GM12878 (cell line): ENCODE measurements at regions not wholly inside any gene's neighbourhood (a gene's known extent, or its start where the extent isn't known, plus 50 kb on each side); places are given as distances from the start of the nearest gene placed in this dataset.
"Not testable (repeated sequence)": the region's sequence is repeated elsewhere in the genome, so short reads cannot be mapped to it uniquely, and the experiment has no call there.

Experiments used
- ATAC-seq: fragments of 200-7000 bp; cut with Tn5 transposase; 3 replicates; pipeline ENCODE4 v1.9.1; 2020; ENCODE audit warnings: mild to moderate bottlenecking, moderate library complexity
- BruUV-seq: library from RNA; stranded (reverse); fragments of 400-500 nt; replicated peaks from 2 replicates; lab custom pipeline; 2021; lab: Mats Ljungman, UMichigan
- CTCF ChIA-PET: fragments of 300-600 bp; sonication (Branson Sonifier 250); formaldehyde crosslinking; extraction: SDS; loops from one replicate; lab custom pipeline; 2021; ENCODE audit warnings: inconsistent platforms; lab: Yijun Ruan, JAX
- POLR2A ChIA-PET: fragments of 350-600 bp; formaldehyde crosslinking; extraction: SDS; loops from one replicate; lab custom pipeline; 2021; ENCODE audit warnings: inconsistent platforms; lab: Charles Lee
- RAD21 ChIA-PET: fragments of 300-600 bp; sonication (Branson Sonifier 250); formaldehyde crosslinking; loops from one replicate; lab custom pipeline; 2023; ENCODE audit warnings: antibody characterized with exemption; ENCODE audit not compliant: unreplicated experiment; lab: Charles Lee
- SMC1A ChIA-PET: fragments of 300-600 bp; sonication (Branson Sonifier 250); formaldehyde crosslinking; loops from one replicate; lab custom pipeline; 2023; ENCODE audit not compliant: unreplicated experiment, uncharacterized antibody; lab: Charles Lee
- DNase-seq: peaks from one replicate; pipeline ENCODE4 v3.0.0-alpha.2; 2011; ENCODE audit warnings: low read depth, low spot score
- FAIRE-seq: peaks from 3 replicates; lab custom pipeline; 2011; peaks lifted over from hg19 to GRCh38; lab: Jason Lieb, UNC
- H2AFZ ChIP-seq: 2 replicates; pipeline ENCODE4 v1.6.0; 2011; ENCODE audit warnings: low read depth, low read length, control low read depth; ENCODE audit not compliant: control insufficient read depth
- H3K27ac ChIP-seq: 2 replicates; pipeline ENCODE4 v1.5.1; 2011; ENCODE audit warnings: control low read depth; ENCODE audit not compliant: control insufficient read depth, insufficient read depth
- H3K27me3 ChIP-seq, 2 experiments: replicated peaks in 1 of 2; 2 replicates each; pipeline versions ENCODE4 v1.6.0 to v1.6.1; 2011; ENCODE audit warnings: low read length in 1 of 2; ENCODE audit not compliant: control insufficient read depth in 2 of 2, insufficient read depth in 2 of 2
- H3K36me3 ChIP-seq, 2 experiments: 2 replicates each; pipeline ENCODE4 v1.5.1; 2011; ENCODE audit warnings: low read length in 1 of 2; ENCODE audit not compliant: control insufficient read depth in 2 of 2, insufficient read depth in 2 of 2
- H3K4me1 ChIP-seq: 2 replicates; pipeline ENCODE4 v1.6.1; 2011; ENCODE audit warnings: mild to moderate bottlenecking, low read length, moderate library complexity, mixed read lengths; ENCODE audit not compliant: control insufficient read depth, insufficient read depth
- H3K4me2 ChIP-seq: 2 replicates; pipeline ENCODE4 v1.6.0; 2011; ENCODE audit warnings: control low read depth; ENCODE audit not compliant: control insufficient read depth, insufficient read depth
- H3K4me3 ChIP-seq: fragments of 200-600 bp; sonication (generic); 2 replicates; pipeline ENCODE4 v1.5.1; 2016
- H3K79me2 ChIP-seq: 2 replicates; pipeline ENCODE4 v1.6.0; 2011; ENCODE audit warnings: low read length; ENCODE audit not compliant: control insufficient read depth, insufficient read depth
- H3K9ac ChIP-seq: 2 replicates; pipeline ENCODE4 v1.8.0; 2011; ENCODE audit warnings: low read length, control low read depth, mixed read lengths; ENCODE audit not compliant: control insufficient read depth, insufficient read depth
- H3K9me3 ChIP-seq: replicated peaks from 3 replicates; pipeline ENCODE4 v1.5.1; 2011; ENCODE audit warnings: mild to moderate bottlenecking, low read length; ENCODE audit not compliant: control insufficient read depth, insufficient read depth
- H4K20me1 ChIP-seq: 2 replicates; pipeline ENCODE4 v1.6.0; 2011; ENCODE audit not compliant: control insufficient read depth, insufficient read depth
- CREB1 ChIP-seq: IDR thresholded peaks from 2 replicates; pipeline ENCODE4 v1.6.1; 2012; ENCODE audit warnings: low read depth, mild to moderate bottlenecking, inconsistent platforms
- E2F4 ChIP-seq: IDR thresholded peaks from 2 replicates; pipeline ENCODE4 v1.6.1; 2012; ENCODE audit warnings: low read depth, low read length, improper control_type of control experiment
- NKRF ChIP-seq: fragments of 450-650 bp; conservative IDR thresholded peaks from 2 replicates; pipeline ENCODE4 v1.6.1; 2017; ENCODE audit warnings: mild to moderate bottlenecking, moderate library complexity
- POLR2A ChIP-seq: IDR thresholded peaks from 2 replicates; pipeline ENCODE4 v1.6.1; 2011; ENCODE audit warnings: low read depth, mild to moderate bottlenecking, low read length
- RELB ChIP-seq: fragments of 450-650 bp; IDR thresholded peaks from 2 replicates; pipeline ENCODE4 v1.6.1; 2017; ENCODE audit warnings: low read depth, mild to moderate bottlenecking, moderate library complexity
- STAT3 ChIP-seq: IDR thresholded peaks from 2 replicates; pipeline ENCODE4 v1.6.1; 2011; ENCODE audit warnings: low read depth, low read length, improper control_type of control experiment
- USF1 ChIP-seq: IDR thresholded peaks from 2 replicates; pipeline ENCODE4 v1.6.1; 2011; ENCODE audit warnings: borderline replicate concordance, low read depth, mild to moderate bottlenecking, moderate library complexity, mixed read lengths, low read length; ENCODE audit not compliant: insufficient read depth; ENCODE audit errors: extremely low read length
- WGBS: methylation state at CpG from one replicate; pipeline ENCODE4 v1.1.6; 2016; ENCODE audit warnings: low lambda C conversion rate; ENCODE audit not compliant: insufficient replicate concordance, insufficient coverage; ENCODE audit errors: missing lambda C conversion rate; 5-methylcytosine and 5-hydroxymethylcytosine counted together
- in situ Hi-C: fragments of 300-500 bp; cut with MboI; formaldehyde crosslinking; loops from 9 replicates; pipeline ENCODE4 v1.14.3; 2018; ENCODE audit warnings: mixed read lengths
- intact Hi-C: fragments of 100-400 bp; cut with micrococcal nuclease; formaldehyde crosslinking; loops from one replicate; pipeline ENCODE4 v1.14.2; 2022; ENCODE audit not compliant: unreplicated experiment

GRCh38 chr1:166693673-166694297, 145.5 kb upstream of the POGK start (continued):
- no peak for TF ChIP-seq E2F4

GRCh38 chr1:166695115-166695514, 144.2 kb upstream of the POGK start:
- CTCF ChIA-PET, result no interaction called here
- no peaks in the 10 kb centered on the region for H3K4me1 ChIP-seq
- no TSS peak for BruUV-seq
- H3K36me3 ChIP-seq, result no peaks in the 10 kb centered on the region
- no peak overlapping the region for H3K9ac ChIP-seq
- H3K79me2 ChIP-seq, result no peaks in the 10 kb centered on the region
- H4K20me1 ChIP-seq, result no peaks in the 10 kb centered on the region
- POLR2A ChIA-PET, result no interaction called here
- no peak overlapping the region for H3K4me2 ChIP-seq
- RAD21 ChIA-PET, result no interaction called here
- WGBS, result 0% methylated on average over 1 of the region's 1 CpG
- DNase-seq (no peak), FAIRE-seq (no peak), ATAC-seq (no peak)
- no peaks in the 10 kb centered on the region for H3K27me3 ChIP-seq
- no peak for TF ChIP-seq CREB1
- no peak for TF ChIP-seq POLR2A
- TF ChIP-seq NKRF, result no peak
- no peak for TF ChIP-seq USF1
- no peak for TF ChIP-seq STAT3
- no peak for TF ChIP-seq RELB
- in situ Hi-C loops (no loop called here), intact Hi-C loops (no loop called here)
- H3K9me3 ChIP-seq, result no peaks in the 10 kb centered on the region
- SMC1A ChIA-PET, result no interaction called here
- no peak overlapping the region for H3K4me3 ChIP-seq
- no peak overlapping the region for H3K27ac ChIP-seq
- no peak overlapping the region for H2AFZ ChIP-seq

- H3K79me2 ChIP-seq, H3K4me3 ChIP-seq, DNase-seq, intact Hi-C loops, CTCF ChIA-PET, H3K36me3 ChIP-seq, H3K4me1 ChIP-seq, H3K27me3 ChIP-seq, H3K4me2 ChIP-seq, FAIRE-seq, H4K20me1 ChIP-seq, BruUV-seq, SMC1A ChIA-PET, H3K9ac ChIP-seq, POLR2A ChIA-PET, RAD21 ChIA-PET, ATAC-seq, in situ Hi-C loops, H2AFZ ChIP-seq, H3K27ac ChIP-seq, H3K9me3 ChIP-seq: not testable (repeated sequence)
- 0% methylated on average over 2 of the region's 2 CpGs for WGBS
Observed at GRCh38 chr1:166695834-166696233, 143.4 kb upstream of the POGK start.
